Duodenal mucosa (tissue), 2 donors: ENCODE measurements at regions not wholly inside any gene's neighbourhood (a gene's known extent, or its start where the extent isn't known, plus 50 kb on each side); places are given as distances from the start of the nearest gene placed in this dataset.

Experiments
- H3K27ac ChIP-seq: one replicate; pipeline ENCODE4 v1.7.0; 2013; ENCODE audit warnings: low read depth, low read length
- H3K27me3 ChIP-seq, 2 donors: one replicate each; pipeline ENCODE4 v1.7.0; 2013; ENCODE audit warnings: low read length in 2 of 2, control low read depth in 1 of 2; ENCODE audit not compliant: insufficient read depth in 2 of 2, control insufficient read depth in 1 of 2
- H3K36me3 ChIP-seq, 2 donors: one replicate each; pipeline ENCODE4 v1.7.0; 2013; ENCODE audit warnings: low read length in 2 of 2, control low read depth in 1 of 2; ENCODE audit not compliant: insufficient read depth in 2 of 2, control insufficient read depth in 1 of 2
- H3K4me1 ChIP-seq, 2 donors: one replicate each; pipeline ENCODE4 v1.7.0; 2013; ENCODE audit warnings: low read length in 2 of 2, control low read depth in 1 of 2; ENCODE audit not compliant: insufficient read depth in 2 of 2, control insufficient read depth in 1 of 2
- H3K4me3 ChIP-seq, 2 donors: one replicate each; pipeline ENCODE4 v1.7.0; 2013; ENCODE audit warnings: low read length in 2 of 2, low read depth in 1 of 2
- H3K9ac ChIP-seq, 2 donors: one replicate each; pipeline ENCODE4 v1.7.0; 2013; ENCODE audit warnings: low read length in 2 of 2, low read depth in 1 of 2
- H3K9me3 ChIP-seq, 2 donors: one replicate each; pipeline ENCODE4 v1.7.0; 2013; ENCODE audit warnings: low read length in 2 of 2, control low read depth in 1 of 2; ENCODE audit not compliant: control insufficient read depth in 1 of 2

GRCh38 chr12:3354586-3354985 is 136.4 kb upstream of the PRMT8 start:
- H3K9ac ChIP-seq: no peak overlapping the region
- no peak overlapping the region for H3K4me3 ChIP-seq
- no peaks in the 10 kb centered on the region for H3K9me3 ChIP-seq
- H3K4me1 ChIP-seq: no peaks in the 10 kb centered on the region
- no peaks in the 10 kb centered on the region for H3K36me3 ChIP-seq
- peaks cover 3 to 10% of the 10 kb centered on the region in 2 donors for H3K27me3 ChIP-seq
- no peak overlapping the region for H3K27ac ChIP-seq

GRCh38 chr12:3355378-3355900 is 135.6 kb upstream of the PRMT8 start:
- Histone ChIP-seq H3K4me1 (no peaks in the 10 kb centered on the region), H3K4me3 (no peak overlapping the region), H3K27ac (no peak overlapping the region)

GRCh38 chr12:3357950-3358525 is 133.0 kb upstream of the PRMT8 start:
- Histone ChIP-seq H3K27me3 (peaks cover 0 to 3% of the 10 kb centered on the region in 2 donors), H3K36me3 (no peaks in the 10 kb centered on the region), H3K9ac (no peak overlapping the region), H3K4me3 (no peak overlapping the region), H3K27ac (no peak overlapping the region), H3K4me1 (no peaks in the 10 kb centered on the region), H3K9me3 (no peaks in the 10 kb centered on the region)

More at GRCh38 chr12:3355378-3355900, 135.6 kb upstream of the PRMT8 start:
- Histone ChIP-seq H3K36me3 (no peaks in the 10 kb centered on the region), H3K9me3 (no peaks in the 10 kb centered on the region), H3K9ac (no peak overlapping the region), H3K27me3 (peaks cover 3 to 8% of the 10 kb centered on the region in 2 donors)

GRCh38 chr12:3359478-3359877 is 131.5 kb upstream of the PRMT8 start:
- H3K9ac ChIP-seq: no peak overlapping the region
- H3K27ac ChIP-seq: no peak overlapping the region
- no peak overlapping the region for H3K4me3 ChIP-seq
- H3K36me3 ChIP-seq: no peaks in the 10 kb centered on the region
- H3K27me3 ChIP-seq: peaks cover 6 to 7% of the 10 kb centered on the region in 2 donors
- H3K4me1 ChIP-seq: no peaks in the 10 kb centered on the region
- H3K9me3 ChIP-seq: no peaks in the 10 kb centered on the region

- H3K27me3 ChIP-seq: peaks cover 14 to 19% of the 10 kb centered on the region in 2 donors
- H3K4me1 ChIP-seq: peaks cover 0 to 3% of the 10 kb centered on the region in 2 donors
- no peak overlapping the region for H3K27ac ChIP-seq
- H3K36me3 ChIP-seq: no peaks in the 10 kb centered on the region
- no peaks in the 10 kb centered on the region for H3K9me3 ChIP-seq
- no peak overlapping the region for H3K4me3 ChIP-seq
- H3K9ac ChIP-seq: no peak overlapping the region
Measured at GRCh38 chr12:3361146-3361545, 129.9 kb upstream of the PRMT8 start.

GRCh38 chr12:3362737-3363136 is 128.3 kb upstream of the PRMT8 start:
- H3K4me3 ChIP-seq: no peak overlapping the region
- peaks cover 0 to 3% of the 10 kb centered on the region in 2 donors for H3K4me1 ChIP-seq
- peaks cover 22 to 25% of the 10 kb centered on the region in 2 donors for H3K27me3 ChIP-seq
- H3K36me3 ChIP-seq: no peaks in the 10 kb centered on the region
- no peak overlapping the region for H3K27ac ChIP-seq
- H3K9me3 ChIP-seq: no peaks in the 10 kb centered on the region
- H3K9ac ChIP-seq: no peak overlapping the region

- Histone ChIP-seq H3K36me3 (no peaks in the 10 kb centered on the region), H3K9ac (no peak overlapping the region), H3K27ac (no peak overlapping the region), H3K9me3 (no peaks in the 10 kb centered on the region), H3K4me1 (peaks cover 0 to 3% of the 10 kb centered on the region in 2 donors), H3K4me3 (no peak overlapping the region), H3K27me3 (peaks cover 28 to 32% of the 10 kb centered on the region in 2 donors)
Measured at GRCh38 chr12:3363608-3364007, 127.4 kb upstream of the PRMT8 start.

GRCh38 chr12:3364226-3364625 is 126.8 kb upstream of the PRMT8 start:
- peaks cover 0 to 3% of the 10 kb centered on the region in 2 donors for H3K4me1 ChIP-seq
- no peaks in the 10 kb centered on the region for H3K9me3 ChIP-seq
- no peak overlapping the region for H3K9ac ChIP-seq
- no peaks in the 10 kb centered on the region for H3K36me3 ChIP-seq
- H3K27ac ChIP-seq: no peak overlapping the region
- peaks cover 28 to 32% of the 10 kb centered on the region in 2 donors for H3K27me3 ChIP-seq
- H3K4me3 ChIP-seq: no peak overlapping the region

- no peak overlapping the region for H3K9ac ChIP-seq
- H3K9me3 ChIP-seq: no peaks in the 10 kb centered on the region
- peaks cover 28 to 32% of the 10 kb centered on the region in 2 donors for H3K27me3 ChIP-seq
- no peak overlapping the region for H3K4me3 ChIP-seq
- H3K27ac ChIP-seq: no peak overlapping the region
- no peaks in the 10 kb centered on the region for H3K36me3 ChIP-seq
- peaks cover 0 to 3% of the 10 kb centered on the region in 2 donors for H3K4me1 ChIP-seq
Measured at GRCh38 chr12:3364661-3365462, 126.1 kb upstream of the PRMT8 start.
